ENCODE measurements at regions not wholly inside any gene's neighbourhood (a gene's known extent, or its start where the extent isn't known, plus 50 kb on each side); places are given as distances from the start of the nearest gene placed in this dataset.

GRCh38 chr4:134145369-134145768 lies 56.2 kb downstream of the PABPC4L start:
- Mint-ChIP-seq H3K4me3 (no peak overlapping the region), H3K9me3 (peaks cover 3% of the 10 kb centered on the region), H3K27me3 (ENCODE audit: low read depth) (no peaks in the 10 kb centered on the region), H3K4me1 (peaks cover 50% of the 10 kb centered on the region), H3K36me3 (no peaks in the 10 kb centered on the region), H3K27ac (no peak overlapping the region)
- DNase-seq (ENCODE audit: low spot score in 2 of 2, unreplicated experiment in 2 of 2): no peak
- no peak for TF ChIP-seq CTCF (IDR thresholded peaks at IDR 0.05; ENCODE audit: unreplicated experiment)

- TF ChIP-seq CTCF (IDR thresholded peaks at IDR 0.05; ENCODE audit: unreplicated experiment): no peak
- H3K36me3 Mint-ChIP-seq: no peaks in the 10 kb centered on the region
- H3K4me3 Mint-ChIP-seq: no peak overlapping the region
- H3K4me1 Mint-ChIP-seq: peaks cover 45% of the 10 kb centered on the region
- H3K9me3 Mint-ChIP-seq: no peaks in the 10 kb centered on the region
- no peak for DNase-seq (ENCODE audit: low spot score in 2 of 2, unreplicated experiment in 2 of 2)
- H3K27ac Mint-ChIP-seq: no peak overlapping the region
- H3K27me3 Mint-ChIP-seq (ENCODE audit: low read depth): no peaks in the 10 kb centered on the region
Observed at GRCh38 chr4:134144337-134144736, 57.3 kb downstream of the PABPC4L start.

- DNase-seq (ENCODE audit: low spot score in 2 of 2, unreplicated experiment in 2 of 2): no peak
- no peaks in the 10 kb centered on the region for H3K9me3 Mint-ChIP-seq
- H3K27me3 Mint-ChIP-seq (ENCODE audit: low read depth): no peaks in the 10 kb centered on the region
- no peak overlapping the region for H3K27ac Mint-ChIP-seq
- peaks cover 28% of the 10 kb centered on the region for H3K4me1 Mint-ChIP-seq
- H3K36me3 Mint-ChIP-seq: no peaks in the 10 kb centered on the region
- no peak overlapping the region for H3K4me3 Mint-ChIP-seq
- TF ChIP-seq CTCF (IDR thresholded peaks at IDR 0.05; ENCODE audit: unreplicated experiment): no peak
Observed at GRCh38 chr4:134141728-134142127, 59.9 kb downstream of the PABPC4L start.

GRCh38 chr4:134139188-134139587 lies 62.4 kb downstream of the PABPC4L start:
- peaks cover 21% of the 10 kb centered on the region for H3K4me1 Mint-ChIP-seq
- no peaks in the 10 kb centered on the region for H3K36me3 Mint-ChIP-seq
- no peak overlapping the region for H3K4me3 Mint-ChIP-seq
- no peak overlapping the region for H3K27ac Mint-ChIP-seq
- DNase-seq (ENCODE audit: low spot score in 2 of 2, unreplicated experiment in 2 of 2): no peak
- TF ChIP-seq CTCF (IDR thresholded peaks at IDR 0.05; ENCODE audit: unreplicated experiment): no peak
- H3K9me3 Mint-ChIP-seq: no peaks in the 10 kb centered on the region
- H3K27me3 Mint-ChIP-seq (ENCODE audit: low read depth): no peaks in the 10 kb centered on the region

- peaks cover 44% of the 10 kb centered on the region for H3K9me3 Mint-ChIP-seq
- H3K4me1 Mint-ChIP-seq: peaks cover 6% of the 10 kb centered on the region
Observed at GRCh38 chr4:134132086-134132783, 69.4 kb downstream of the PABPC4L start.

More at GRCh38 chr4:134132086-134132783, 69.4 kb downstream of the PABPC4L start:
- Mint-ChIP-seq H3K27me3 (ENCODE audit: low read depth) (no peaks in the 10 kb centered on the region), H3K27ac (no peak overlapping the region), H3K4me3 (no peak overlapping the region), H3K36me3 (peaks cover 34% of the 10 kb centered on the region)
- DNase-seq (ENCODE audit: low spot score in 2 of 2, unreplicated experiment in 2 of 2): no peak
- no peak for TF ChIP-seq CTCF (IDR thresholded peaks at IDR 0.05; ENCODE audit: unreplicated experiment)

Measured in mesothelial cell of epicardium (in vitro differentiated cells).